WERI-Rb-1 (cell line): ENCODE measurements at regions not wholly inside any gene's neighbourhood (a gene's known extent, or its start where the extent isn't known, plus 50 kb on each side); places are given as distances from the start of the nearest gene placed in this dataset.
"Not testable (repeated sequence)": the region's sequence is repeated elsewhere in the genome, so short reads cannot be mapped to it uniquely, and the experiment has no call there.

Experiments
- DNase-seq: peaks from one replicate; pipeline ENCODE4 v3.0.0-alpha.2; 2020
- H3K27ac ChIP-seq: fragments of 250-450 bp; sonication (Bioruptor Pico); 2 replicates; pipeline ENCODE4 v1.5.1; 2020; ENCODE audit warnings: mild to moderate bottlenecking, moderate library complexity
- H3K27me3 ChIP-seq: fragments of 250-450 bp; sonication (Bioruptor Pico); 2 replicates; pipeline ENCODE4 v1.5.1; 2021; ENCODE audit warnings: mild to moderate bottlenecking, low read depth, moderate library complexity; ENCODE audit not compliant: insufficient read depth, severe bottlenecking
- H3K36me3 ChIP-seq: fragments of 250-450 bp; sonication (Bioruptor Pico); 2 replicates; pipeline ENCODE4 v1.5.1; 2020; ENCODE audit warnings: mild to moderate bottlenecking, moderate library complexity
- H3K4me3 ChIP-seq: 2 replicates; pipeline ENCODE4 v1.5.1; 2011; ENCODE audit warnings: low read depth, mild to moderate bottlenecking, control low read depth, low read length
- H3K9me3 ChIP-seq: fragments of 250-450 bp; sonication (Bioruptor Pico); 2 replicates; pipeline ENCODE4 v1.5.1; 2021; ENCODE audit warnings: mild to moderate bottlenecking, moderate library complexity; ENCODE audit not compliant: severe bottlenecking
- TF ChIP-seq, protein P1 (sequence below): IDR thresholded peaks from 2 replicates; pipeline ENCODE4 v1.5.1; 2011; ENCODE audit warnings: low read depth, mild to moderate bottlenecking, control low read depth, inconsistent platforms, low read length

DNA sequence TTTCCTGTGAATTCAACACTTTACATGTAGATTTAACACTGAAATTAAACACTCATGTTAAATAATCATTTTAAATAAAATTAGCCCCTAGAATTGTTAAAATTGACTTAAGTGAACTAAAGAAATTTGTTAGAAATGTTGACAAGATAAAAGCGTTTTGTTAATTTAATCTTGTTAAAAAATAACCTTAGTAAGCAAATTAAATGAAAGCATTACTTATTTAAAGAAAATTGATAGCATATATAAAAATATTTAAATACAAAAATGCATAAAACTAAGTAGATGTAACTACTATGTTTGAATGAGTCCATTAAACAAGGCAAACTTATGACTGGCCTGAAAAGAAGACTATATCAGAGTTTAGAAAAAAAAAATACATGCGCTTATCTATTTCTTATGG lies 99.0 kb upstream of the TRPC4 start:
- H3K27me3 ChIP-seq: no peaks in the 10 kb centered on the region
- TF ChIP-seq, protein P1, sequence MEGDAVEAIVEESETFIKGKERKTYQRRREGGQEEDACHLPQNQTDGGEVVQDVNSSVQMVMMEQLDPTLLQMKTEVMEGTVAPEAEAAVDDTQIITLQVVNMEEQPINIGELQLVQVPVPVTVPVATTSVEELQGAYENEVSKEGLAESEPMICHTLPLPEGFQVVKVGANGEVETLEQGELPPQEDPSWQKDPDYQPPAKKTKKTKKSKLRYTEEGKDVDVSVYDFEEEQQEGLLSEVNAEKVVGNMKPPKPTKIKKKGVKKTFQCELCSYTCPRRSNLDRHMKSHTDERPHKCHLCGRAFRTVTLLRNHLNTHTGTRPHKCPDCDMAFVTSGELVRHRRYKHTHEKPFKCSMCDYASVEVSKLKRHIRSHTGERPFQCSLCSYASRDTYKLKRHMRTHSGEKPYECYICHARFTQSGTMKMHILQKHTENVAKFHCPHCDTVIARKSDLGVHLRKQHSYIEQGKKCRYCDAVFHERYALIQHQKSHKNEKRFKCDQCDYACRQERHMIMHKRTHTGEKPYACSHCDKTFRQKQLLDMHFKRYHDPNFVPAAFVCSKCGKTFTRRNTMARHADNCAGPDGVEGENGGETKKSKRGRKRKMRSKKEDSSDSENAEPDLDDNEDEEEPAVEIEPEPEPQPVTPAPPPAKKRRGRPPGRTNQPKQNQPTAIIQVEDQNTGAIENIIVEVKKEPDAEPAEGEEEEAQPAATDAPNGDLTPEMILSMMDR: no peak
- H3K36me3 ChIP-seq: no peaks in the 10 kb centered on the region
- no peak for DNase-seq
- no peak overlapping the region for H3K27ac ChIP-seq
- no peak overlapping the region for H3K4me3 ChIP-seq
- H3K9me3 ChIP-seq: no peaks in the 10 kb centered on the region

DNA sequence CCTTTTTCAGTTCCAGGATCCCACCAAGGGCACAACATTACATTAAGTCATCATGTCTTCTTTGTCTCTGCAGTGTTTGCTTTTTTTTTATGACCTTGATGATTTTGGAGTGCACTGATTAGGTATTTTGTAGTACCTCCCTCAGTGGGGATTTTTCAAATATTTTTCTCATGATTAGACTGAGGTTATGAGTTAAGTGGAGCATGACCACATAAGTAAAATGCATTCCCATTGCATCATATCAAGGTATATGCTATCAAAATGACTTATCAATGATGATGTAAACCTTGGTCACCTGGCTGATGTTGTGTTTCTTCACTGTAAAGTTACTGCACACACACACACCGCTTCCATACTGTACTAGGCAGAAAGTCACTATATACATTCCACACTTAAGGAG lies 96.7 kb upstream of the TRPC4 start:
- H3K27me3 ChIP-seq: no peaks in the 10 kb centered on the region
- no peak overlapping the region for H3K27ac ChIP-seq
- H3K36me3 ChIP-seq: no peaks in the 10 kb centered on the region
- TF ChIP-seq, protein P1: no peak
- H3K9me3 ChIP-seq: no peaks in the 10 kb centered on the region
- no peak for DNase-seq
- no peak overlapping the region for H3K4me3 ChIP-seq

DNA sequence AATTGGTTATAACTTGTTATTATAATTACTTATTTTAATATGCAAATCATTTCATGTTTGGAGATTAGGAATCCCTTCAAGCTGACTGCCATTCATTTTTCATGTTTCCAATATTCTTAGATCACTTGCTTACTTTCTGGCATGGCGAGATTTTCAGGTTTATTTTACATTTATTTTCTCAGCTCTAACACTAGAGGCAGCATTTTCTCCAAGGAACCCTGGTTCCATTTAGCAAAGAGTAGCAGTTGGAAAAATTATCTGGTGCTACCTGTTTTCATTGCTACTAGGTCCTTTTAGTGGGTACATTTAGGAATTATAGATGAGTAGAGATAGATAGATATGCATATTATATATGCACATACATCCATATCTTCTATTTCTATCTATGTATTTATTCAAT lies 90.9 kb upstream of the TRPC4 start:
- TF ChIP-seq, protein P1: 0 out of 2 replicates have a peak, but pooled peaks have one; percentile 7
- no peak for DNase-seq
- Histone ChIP-seq H3K9me3 (no peaks in the 10 kb centered on the region), H3K4me3 (no peak overlapping the region), H3K36me3 (no peaks in the 10 kb centered on the region), H3K27ac (no peak overlapping the region), H3K27me3 (no peaks in the 10 kb centered on the region)

DNA sequence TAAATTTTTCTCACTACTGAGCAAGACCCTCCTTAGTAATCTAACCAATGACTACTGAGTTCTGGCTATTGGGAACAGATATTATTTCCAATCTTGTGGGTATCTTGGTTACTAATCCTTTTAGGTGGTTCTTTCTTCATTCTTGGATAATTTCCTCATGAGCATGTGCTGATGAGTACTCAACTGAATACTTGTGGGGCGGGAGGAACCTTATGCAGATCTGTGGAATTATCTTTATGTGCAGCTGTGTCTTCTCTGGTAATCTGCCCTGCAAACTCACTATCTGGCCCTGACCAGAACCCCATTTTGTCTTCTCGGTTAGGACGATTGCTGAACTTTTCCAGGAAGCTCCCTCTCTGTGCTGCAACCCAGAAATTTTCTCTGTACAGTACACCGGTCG lies 89.7 kb upstream of the TRPC4 start:
- Histone ChIP-seq H3K36me3 (no peaks in the 10 kb centered on the region), H3K27me3 (no peaks in the 10 kb centered on the region), H3K4me3 (no peak overlapping the region), H3K27ac (no peak overlapping the region), H3K9me3 (no peaks in the 10 kb centered on the region)
- TF ChIP-seq, protein P1: no peak
- DNase-seq: no peak

DNA sequence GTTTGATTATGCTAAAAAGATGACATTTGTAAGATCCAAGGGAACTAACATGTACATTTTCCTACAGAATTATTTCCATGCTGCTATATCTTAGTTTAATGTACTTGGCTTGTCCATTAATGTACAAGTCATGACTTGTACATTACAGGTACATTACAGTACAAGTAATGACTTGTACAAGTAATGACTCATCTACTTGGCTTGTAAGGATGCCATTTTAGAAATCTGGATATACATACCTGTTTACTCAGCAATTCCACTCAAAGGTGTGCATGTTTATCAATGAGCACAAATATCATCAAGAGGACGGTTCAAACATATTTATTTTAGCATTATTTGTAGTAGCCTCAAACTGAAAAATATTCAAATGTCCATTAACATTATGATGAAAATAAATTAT lies 87.0 kb upstream of the TRPC4 start:
- TF ChIP-seq, protein P1: no peak
- H3K9me3 ChIP-seq: no peaks in the 10 kb centered on the region
- no peak for DNase-seq

DNA sequence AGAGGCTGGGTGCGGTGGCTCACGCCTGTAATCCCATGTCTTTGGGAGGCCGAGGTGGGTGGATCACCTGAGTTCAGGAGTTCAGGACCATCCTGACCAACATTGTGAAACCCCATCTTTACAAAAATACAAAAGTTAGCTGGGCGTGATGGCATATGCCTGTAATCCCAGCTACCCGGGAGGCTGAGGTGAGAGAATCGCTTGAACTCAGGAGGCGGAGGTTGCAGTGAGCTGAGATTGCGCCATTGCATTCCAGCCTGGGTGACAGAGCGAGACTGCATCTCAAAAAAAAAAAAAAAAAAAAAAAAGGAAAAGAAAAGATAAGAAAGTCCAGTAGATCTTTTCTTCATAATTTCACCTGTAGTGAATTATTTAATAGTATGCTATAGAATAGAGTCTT lies 85.0 kb upstream of the TRPC4 start:
- not testable (repeated sequence) for DNase-seq, H3K4me3 ChIP-seq, H3K27ac ChIP-seq, H3K9me3 ChIP-seq, H3K36me3 ChIP-seq, H3K27me3 ChIP-seq

More for the DNA sequence above, 87.0 kb upstream of the TRPC4 start:
- H3K4me3 ChIP-seq: no peak overlapping the region
- H3K27me3 ChIP-seq: no peaks in the 10 kb centered on the region
- no peak overlapping the region for H3K27ac ChIP-seq
- H3K36me3 ChIP-seq: no peaks in the 10 kb centered on the region
